ENCODE measurements at regions not wholly inside any gene's neighbourhood (a gene's known extent, or its start where the extent isn't known, plus 50 kb on each side); places are given as distances from the start of the nearest gene placed in this dataset.

- Histone ChIP-seq H3K9me3 (ENCODE audit: control insufficient read depth, insufficient read depth, low read length) (no peaks in the 10 kb centered on the region; the same call in 1 of the 2 replicates), H3K27me3 (ENCODE audit: control insufficient read depth, insufficient read depth, low read length) (no peaks in the 10 kb centered on the region), H2BK20ac (ENCODE audit: low read depth, low read length) (no peak overlapping the region), H3K4me2 (ENCODE audit: low read depth, low read length) (no peak overlapping the region), H3K4me1 (ENCODE audit: control insufficient read depth, insufficient read depth, low read length) (no peaks in the 10 kb centered on the region), H4K8ac (ENCODE audit: low read depth in 2 of 2, low read length in 2 of 2) (no peak overlapping the region), H3K14ac (replicated peaks; ENCODE audit: low read depth, low read length) (no peak overlapping the region), H3K36me3 (ENCODE audit: control insufficient read depth, insufficient read depth, low read length) (no peaks in the 10 kb centered on the region), H3K9me1 (ENCODE audit: insufficient read depth, low read length) (no peaks in the 10 kb centered on the region), H2AK9ac (replicated peaks; ENCODE audit: low read depth, low read length, poor library complexity) (no peak overlapping the region), H2BK15ac (ENCODE audit: low read depth, low read length) (no peak overlapping the region), H3K27ac (ENCODE audit: insufficient read depth, low read length) (no peak overlapping the region), H3K23ac (ENCODE audit: low read depth, low read length) (no peak overlapping the region), H2AK5ac (ENCODE audit: low read depth, low read length) (no peak overlapping the region), H2BK5ac (ENCODE audit: low read depth, low read length, poor library complexity, severe bottlenecking) (no peak overlapping the region), H3K79me1 (ENCODE audit: low read depth in 1 of 2, low read length in 2 of 2) (no peaks in the 10 kb centered on the region), H2BK120ac (ENCODE audit: low read depth, low read length) (no peak overlapping the region), H4K20me1 (ENCODE audit: insufficient read depth, low read length) (no peaks in the 10 kb centered on the region), H2AFZ (replicated peaks; ENCODE audit: low read length, poor library complexity) (no peak overlapping the region), H3K56ac (ENCODE audit: extremely low read depth, insufficient read depth, low read length) (no peak overlapping the region), H3K4me3 (ENCODE audit: insufficient read depth, low read depth, low read length) (no peak overlapping the region), H3K9ac (ENCODE audit: low read depth, low read length) (no peak overlapping the region), H4K91ac (ENCODE audit: insufficient read depth, low read depth, low read length) (no peak overlapping the region), H3K4ac (ENCODE audit: low read depth, low read length) (no peak overlapping the region), H3K18ac (ENCODE audit: low read depth, low read length) (no peak overlapping the region), H4K5ac (ENCODE audit: low read depth, low read length) (no peak overlapping the region)
- dilution Hi-C loops (cut with HindIII; ENCODE audit: low sequenced_read_pairs, unreplicated experiment) (no loop called here), intact Hi-C loops (cut with micrococcal nuclease) (no loop called here), in situ Hi-C loops (cut with MboI; ENCODE audit: low sequenced_read_pairs) (no loop called here)
- ChIA-PET CTCF (no interaction called here), POLR2A (ENCODE audit: unreplicated experiment) (no interaction called here)
- ATAC-seq (ENCODE audit: low read depth) (no peak), DNase-seq (no peak)
- BruUV-seq (replicated peaks): no TSS peak
- TF ChIP-seq CHD1 (IDR thresholded peaks at IDR 0.05; ENCODE audit: low read depth, low read length): no peak
- TF ChIP-seq CEBPB (IDR thresholded peaks at IDR 0.05; ENCODE audit: low read depth, low read length): no peak
- TF ChIP-seq USF2 (IDR thresholded peaks at IDR 0.05; ENCODE audit: low read depth, low read length): no peak
- TF ChIP-seq SMC3 (IDR thresholded peaks at IDR 0.05; ENCODE audit: low read depth, low read length): no peak
- no peak for TF ChIP-seq NFE2L2 (IDR thresholded peaks at IDR 0.05; ENCODE audit: low read depth, low read length)
- no peak for TF ChIP-seq FOS (IDR thresholded peaks at IDR 0.05; ENCODE audit: low read depth, low read length)
- TF ChIP-seq RAD21 (IDR thresholded peaks at IDR 0.05; ENCODE audit: low read length): no peak
- no peak for TF ChIP-seq MAFK (IDR thresholded peaks at IDR 0.05; ENCODE audit: low read depth, low read length)
- no peak for TF ChIP-seq POLR2A (IDR thresholded peaks at IDR 0.05; ENCODE audit: low read depth, low read length)
- no peak for TF ChIP-seq MXI1 (IDR thresholded peaks at IDR 0.05; ENCODE audit: borderline replicate concordance, low read depth, low read length)
- TF ChIP-seq RFX5 (IDR thresholded peaks at IDR 0.05; ENCODE audit: low read depth, low read length): no peak
- no peak for TF ChIP-seq CTCF (conservative IDR thresholded peaks at IDR 0.05; ENCODE audit: low read depth, low read length)
- TF ChIP-seq BHLHE40 (IDR thresholded peaks at IDR 0.05; ENCODE audit: low read depth, low read length): no peak
Measured at GRCh38 chr13:38262211-38262610, 87.4 kb upstream of the UFM1 start.
